IMR-90 (cell line): ENCODE measurements at regions not wholly inside any gene's neighbourhood (a gene's known extent, or its start where the extent isn't known, plus 50 kb on each side); places are given as distances from the start of the nearest gene placed in this dataset.

ENCODE experiments used
- ATAC-seq: fragments of 200-7000 bp; cut with Tn5 transposase; 2 replicates; pipeline ENCODE4 v1.9.1; 2020; ENCODE audit warnings: low read depth, mild to moderate bottlenecking, moderate library complexity
- BruUV-seq: library from RNA; stranded (reverse); fragments of 400-500 nt; replicated peaks from 2 replicates; lab custom pipeline; 2021; lab: Mats Ljungman, UMichigan
- CTCF ChIA-PET: fragments of 300-600 bp; formaldehyde crosslinking; extraction: SDS; loops from one replicate; lab custom pipeline; 2021; ENCODE audit warnings: antibody characterized with exemption; lab: Yijun Ruan, JAX
- POLR2A ChIA-PET: fragments of 300-600 bp; sonication (Branson Sonifier 250); formaldehyde crosslinking; loops from one replicate; lab custom pipeline; 2022; ENCODE audit warnings: antibody characterized with exemption; ENCODE audit not compliant: unreplicated experiment; lab: Charles Lee
- DNase-seq: peaks from one replicate; pipeline ENCODE4 v3.0.0; 2013
- H2AFZ ChIP-seq: replicated peaks from 2 replicates; pipeline ENCODE3; 2013; ENCODE audit warnings: low read length, mild to moderate bottlenecking; ENCODE audit not compliant: poor library complexity
- H2AK5ac ChIP-seq: 2 replicates; pipeline ENCODE4 v1.6.1; 2013; ENCODE audit warnings: low read depth, low read length, inconsistent platforms
- H2AK9ac ChIP-seq: replicated peaks from 2 replicates; pipeline ENCODE3; 2013; ENCODE audit warnings: mild to moderate bottlenecking, low read depth, low read length, moderate library complexity; ENCODE audit not compliant: poor library complexity
- H2BK120ac ChIP-seq: 2 replicates; pipeline ENCODE4 v1.6.1; 2013; ENCODE audit warnings: low read depth, low read length, inconsistent platforms
- H2BK15ac ChIP-seq: 3 replicates; pipeline ENCODE4 v1.6.1; 2013; ENCODE audit warnings: low read depth, low read length, inconsistent platforms
- H2BK20ac ChIP-seq: 2 replicates; pipeline ENCODE4 v1.6.1; 2013; ENCODE audit warnings: low read depth, mild to moderate bottlenecking, inconsistent platforms, low read length, moderate library complexity
- H2BK5ac ChIP-seq: 2 replicates; pipeline ENCODE4 v1.6.1; 2013; ENCODE audit warnings: mild to moderate bottlenecking, low read depth, low read length, inconsistent platforms; ENCODE audit not compliant: poor library complexity, severe bottlenecking
- H3K14ac ChIP-seq: replicated peaks from 2 replicates; pipeline ENCODE4 v1.6.1; 2013; ENCODE audit warnings: low read depth, low read length, inconsistent platforms
- H3K18ac ChIP-seq: 2 replicates; pipeline ENCODE4 v1.6.1; 2013; ENCODE audit warnings: low read depth, low read length, control low read depth
- H3K23ac ChIP-seq: 2 replicates; pipeline ENCODE4 v1.6.1; 2013; ENCODE audit warnings: low read depth, low read length, inconsistent platforms
- H3K27ac ChIP-seq: 2 replicates; pipeline ENCODE4 v1.5.1; 2013; ENCODE audit warnings: mild to moderate bottlenecking, control low read depth, low read length; ENCODE audit not compliant: insufficient read depth
- H3K27me3 ChIP-seq: 2 replicates; pipeline ENCODE4 v1.6.1; 2013; ENCODE audit warnings: low read length; ENCODE audit not compliant: control insufficient read depth, insufficient read depth
- H3K36me3 ChIP-seq: 2 replicates; pipeline ENCODE4 v1.6.1; 2013; ENCODE audit warnings: low read length, mixed read lengths; ENCODE audit not compliant: control insufficient read depth, insufficient read depth
- H3K4ac ChIP-seq: 2 replicates; pipeline ENCODE4 v1.6.1; 2013; ENCODE audit warnings: low read depth, low read length, inconsistent platforms
- H3K4me1 ChIP-seq: 2 replicates; pipeline ENCODE4 v1.6.1; 2013; ENCODE audit warnings: low read length, mixed read lengths; ENCODE audit not compliant: control insufficient read depth, insufficient read depth
- H3K4me2 ChIP-seq: 2 replicates; pipeline ENCODE4 v1.6.1; 2013; ENCODE audit warnings: low read depth, mild to moderate bottlenecking, control low read depth, low read length, moderate library complexity
- H3K4me3 ChIP-seq: 2 replicates; pipeline ENCODE4 v1.5.1; 2013; ENCODE audit warnings: low read depth, mild to moderate bottlenecking, control low read depth, low read length, moderate library complexity; ENCODE audit not compliant: insufficient read depth
- H3K56ac ChIP-seq: 2 replicates; pipeline ENCODE4 v1.6.1; 2013; ENCODE audit warnings: low read length, inconsistent platforms; ENCODE audit not compliant: insufficient read depth; ENCODE audit errors: extremely low read depth
- H3K79me1 ChIP-seq, 2 experiments: 2 replicates each; pipeline ENCODE4 v1.6.1; 2013; ENCODE audit warnings: low read length in 2 of 2, inconsistent platforms in 1 of 2, low read depth in 1 of 2
- H3K9ac ChIP-seq: 2 replicates; pipeline ENCODE4 v1.6.1; 2013; ENCODE audit warnings: low read depth, low read length, control low read depth
- H3K9me1 ChIP-seq: 2 replicates; pipeline ENCODE4 v1.6.1; 2013; ENCODE audit warnings: low read length, inconsistent platforms; ENCODE audit not compliant: insufficient read depth
- H3K9me3 ChIP-seq: 2 replicates; pipeline ENCODE4 v1.6.1; 2013; ENCODE audit warnings: low read length; ENCODE audit not compliant: control insufficient read depth, insufficient read depth
- H4K20me1 ChIP-seq: 2 replicates; pipeline ENCODE4 v1.6.1; 2013; ENCODE audit warnings: low read length, inconsistent platforms; ENCODE audit not compliant: insufficient read depth
- H4K5ac ChIP-seq: 2 replicates; pipeline ENCODE4 v1.6.1; 2013; ENCODE audit warnings: mild to moderate bottlenecking, low read depth, low read length, control low read depth
- H4K8ac ChIP-seq, 2 experiments: 2 replicates each; pipeline ENCODE4 v1.6.1; 2013; ENCODE audit warnings: low read depth in 2 of 2, low read length in 2 of 2, control low read depth in 1 of 2, inconsistent platforms in 1 of 2
- H4K91ac ChIP-seq: 2 replicates; pipeline ENCODE4 v1.6.1; 2013; ENCODE audit warnings: low read depth, low read length, inconsistent platforms; ENCODE audit not compliant: insufficient read depth
- BHLHE40 ChIP-seq: fragments of 150-350 bp; IDR thresholded peaks from 2 replicates; pipeline ENCODE4 v1.6.1; 2016; ENCODE audit warnings: mild to moderate bottlenecking, low read depth, low read length
- CEBPB ChIP-seq: IDR thresholded peaks from 2 replicates; pipeline ENCODE4 v1.6.1; 2012; ENCODE audit warnings: low read depth, low read length, improper control_type of control experiment
- CHD1 ChIP-seq: IDR thresholded peaks from 2 replicates; pipeline ENCODE4 v1.6.1; 2012; ENCODE audit warnings: low read depth, low read length, improper control_type of control experiment
- CTCF ChIP-seq: conservative IDR thresholded peaks from 2 replicates; pipeline ENCODE4 v1.5.1; 2012; ENCODE audit warnings: mild to moderate bottlenecking, low read depth, low read length, improper control_type of control experiment
- ELK1 ChIP-seq: fragments of 150-350 bp; IDR thresholded peaks from 2 replicates; pipeline ENCODE4 v1.6.1; 2016; ENCODE audit warnings: low read depth, mild to moderate bottlenecking, low read length, moderate library complexity, borderline replicate concordance
- MAFK ChIP-seq: IDR thresholded peaks from 2 replicates; pipeline ENCODE4 v1.6.1; 2012; ENCODE audit warnings: low read depth, low read length, improper control_type of control experiment
- MAZ ChIP-seq: IDR thresholded peaks from 2 replicates; pipeline ENCODE4 v1.6.1; 2012; ENCODE audit warnings: low read depth, mild to moderate bottlenecking, low read length, improper control_type of control experiment, moderate library complexity, borderline replicate concordance
- RCOR1 ChIP-seq: IDR thresholded peaks from 2 replicates; pipeline ENCODE4 v1.6.1; 2012; ENCODE audit warnings: mild to moderate bottlenecking, low read length, improper control_type of control experiment; ENCODE audit not compliant: insufficient replicate concordance
- SMC3 ChIP-seq: fragments of 150-350 bp; IDR thresholded peaks from 2 replicates; pipeline ENCODE4 v1.6.1; 2016; ENCODE audit warnings: low read depth, mild to moderate bottlenecking, antibody characterized with exemption, low read length, moderate library complexity
- USF2 ChIP-seq: fragments of 150-350 bp; IDR thresholded peaks from 2 replicates; pipeline ENCODE4 v1.6.1; 2017; ENCODE audit warnings: mild to moderate bottlenecking, antibody characterized with exemption, low read length, low read depth
- WGBS, 2 experiments: methylation state at CpG; one replicate each; pipeline versions ENCODE4 v1.1.5 to v1.1.7; 2013; ENCODE audit warnings: missing lambda C conversion rate in 2 of 2; ENCODE audit not compliant: insufficient read length in 1 of 2; ENCODE audit errors: extremely low coverage in 2 of 2; 5-methylcytosine and 5-hydroxymethylcytosine counted together
- dilution Hi-C: fragments of 300-500 bp; cut with HindIII; formaldehyde crosslinking; loops from one replicate; pipeline ENCODE4 v1.14.3; 2018; ENCODE audit warnings: low sequenced_read_pairs; ENCODE audit not compliant: unreplicated experiment
- in situ Hi-C: fragments of 300-500 bp; cut with MboI; formaldehyde crosslinking; loops from 3 replicates; pipeline ENCODE4 v1.14.3; 2019; ENCODE audit warnings: low sequenced_read_pairs, inconsistent platforms, mixed read lengths
- intact Hi-C: fragments of 100-400 bp; cut with micrococcal nuclease; formaldehyde crosslinking; loops from 2 replicates; pipeline ENCODE4 v1.10.0; 2022

GRCh38 chr11:39432929-39433328 lies 2026.5 kb downstream of the LRRC4C start:
- Histone ChIP-seq H3K56ac (no peak overlapping the region), H4K91ac (no peak overlapping the region), H3K23ac (no peak overlapping the region), H3K4me3 (no peak overlapping the region), H3K27me3 (no peaks in the 10 kb centered on the region), H2BK5ac (no peak overlapping the region), H3K18ac (no peak overlapping the region), H3K79me1 (no peaks in the 10 kb centered on the region), H2BK120ac (no peak overlapping the region), H2BK15ac (no peak overlapping the region), H2AK9ac (no peak overlapping the region), H3K4me1 (no peaks in the 10 kb centered on the region), H4K5ac (no peak overlapping the region), H3K27ac (no peak overlapping the region), H4K20me1 (no peaks in the 10 kb centered on the region), H4K8ac (no peak overlapping the region), H2AK5ac (no peak overlapping the region), H3K14ac (no peak overlapping the region), H3K36me3 (no peaks in the 10 kb centered on the region), H2AFZ (no peak overlapping the region), H3K4ac (no peak overlapping the region), H3K4me2 (no peak overlapping the region), H3K9me1 (no peaks in the 10 kb centered on the region), H3K9me3 (peaks cover 5% of the 10 kb centered on the region), H2BK20ac (no peak overlapping the region), H3K9ac (no peak overlapping the region)
- TF ChIP-seq MAFK: no peak
- no peak for TF ChIP-seq MAZ
- no peak for TF ChIP-seq RCOR1
- no peak for TF ChIP-seq BHLHE40
- no peak for TF ChIP-seq ELK1
- no peak for TF ChIP-seq CEBPB
- TF ChIP-seq SMC3: no peak
- no peak for TF ChIP-seq CTCF
- no peak for TF ChIP-seq CHD1
- TF ChIP-seq USF2: no peak
- in situ Hi-C loops: no loop called here
- no TSS peak for BruUV-seq
- WGBS, 2 experiments: no CpG with 5 or more reads among the region's 1 CpG
- dilution Hi-C loops: no loop called here
- no peak for DNase-seq
- CTCF ChIA-PET: no interaction called here
- ATAC-seq: no peak
- intact Hi-C loops: no loop called here
- POLR2A ChIA-PET: no interaction called here
